Panc1 (cell line): ENCODE measurements at regions not wholly inside any gene's neighbourhood (a gene's known extent, or its start where the extent isn't known, plus 50 kb on each side); places are given as distances from the start of the nearest gene placed in this dataset.
A peak's percentile ranks its signal among the peaks of the same experiment; 100 is the strongest.

ENCODE experiments used
- ATAC-seq: fragments of 200-7000 bp; cut with Tn5 transposase; 2 replicates; pipeline ENCODE4 v1.9.1; 2020; ENCODE audit warnings: mild to moderate bottlenecking, moderate library complexity
- BruUV-seq: library from RNA; stranded (reverse); fragments of 400-500 nt; replicated peaks from 2 replicates; lab custom pipeline; 2021; lab: Mats Ljungman, UMichigan
- CTCF ChIA-PET: fragments of 300-600 bp; sonication (Branson Sonifier 250); formaldehyde crosslinking; loops from one replicate; lab custom pipeline; 2022; ENCODE audit warnings: antibody characterized with exemption; lab: Charles Lee
- POLR2A ChIA-PET: fragments of 300-600 bp; sonication (Branson Sonifier 250); formaldehyde crosslinking; loops from one replicate; lab custom pipeline; 2022; ENCODE audit warnings: antibody characterized with exemption; lab: Charles Lee
- DNase-seq: peaks from one replicate; pipeline ENCODE4 v3.0.0-alpha.2; 2010; ENCODE audit warnings: low read depth, low spot score
- H3K27ac ChIP-seq: 2 replicates; pipeline ENCODE4 v1.5.1; 2011; ENCODE audit warnings: mild to moderate bottlenecking, low read length, inconsistent platforms
- H3K27me3 ChIP-seq: fragments of 200-500 bp; sonication (Bioruptor generic); 2 replicates; pipeline ENCODE4 v1.6.0; 2014; ENCODE audit warnings: low read length, inconsistent platforms; ENCODE audit not compliant: control insufficient read depth, insufficient read depth
- H3K36me3 ChIP-seq: fragments of 200-500 bp; sonication (Bioruptor generic); 2 replicates; pipeline ENCODE4 v1.5.1; 2014; ENCODE audit warnings: inconsistent platforms, mild to moderate bottlenecking, low read length, moderate library complexity; ENCODE audit not compliant: control insufficient read depth, insufficient read depth
- H3K4me1 ChIP-seq: 2 replicates; pipeline ENCODE4 v1.5.1; 2011; ENCODE audit warnings: inconsistent platforms, mild to moderate bottlenecking, low read length, moderate library complexity; ENCODE audit not compliant: control insufficient read depth, insufficient read depth
- H3K4me3 ChIP-seq, 2 experiments: 2 replicates each; pipeline ENCODE4 v1.5.1; 2011 to 2012; ENCODE audit warnings: low read depth in 2 of 2, low read length in 2 of 2, mild to moderate bottlenecking in 2 of 2, inconsistent platforms in 1 of 2, moderate library complexity in 1 of 2
- H3K9me3 ChIP-seq: fragments of 200-500 bp; sonication (Bioruptor generic); 2 replicates; pipeline ENCODE4 v1.5.1; 2014; ENCODE audit warnings: low read depth, mild to moderate bottlenecking, inconsistent platforms, low read length, moderate library complexity; ENCODE audit not compliant: control insufficient read depth, insufficient read depth
- POLR2AphosphoS5 ChIP-seq: IDR thresholded peaks from 2 replicates; pipeline ENCODE4 v1.6.1; 2012; ENCODE audit warnings: mild to moderate bottlenecking, low read depth, low read length, moderate library complexity
- SIN3A ChIP-seq: IDR thresholded peaks from 2 replicates; pipeline ENCODE4 v1.6.1; 2012; ENCODE audit warnings: low read depth, mild to moderate bottlenecking, low read length, moderate library complexity, borderline replicate concordance; ENCODE audit not compliant: insufficient read depth
- TCF7L2 ChIP-seq: IDR thresholded peaks from 2 replicates; pipeline ENCODE4 v1.6.1; 2011; ENCODE audit warnings: mild to moderate bottlenecking, low read depth, low read length, inconsistent platforms
- in situ Hi-C: cut with HindIII; loops from 2 replicates; pipeline ENCODE4 v1.10.0; 2016; ENCODE audit warnings: low sequenced_read_pairs, low pct_unique_long_range_greater_than_20kb
- intact Hi-C: fragments of 100-400 bp; cut with micrococcal nuclease; formaldehyde crosslinking; loops from one replicate; pipeline ENCODE4 v1.10.0; 2022; ENCODE audit not compliant: unreplicated experiment
- TF ChIP-seq, protein P1 (sequence below): fragments of 450-650 bp; IDR thresholded peaks from 2 replicates; pipeline ENCODE4 v1.5.1; 2017; ENCODE audit warnings: mild to moderate bottlenecking
- TF ChIP-seq, protein P2 (sequence below), 2 experiments: IDR thresholded peaks; 2 replicates each; pipeline ENCODE4 v1.6.1; 2011 to 2012; ENCODE audit warnings: low read depth in 2 of 2, control low read depth in 1 of 2, low read length in 1 of 2, mild to moderate bottlenecking in 1 of 2, moderate library complexity in 1 of 2; ENCODE audit not compliant: insufficient read depth in 1 of 2

DNA sequence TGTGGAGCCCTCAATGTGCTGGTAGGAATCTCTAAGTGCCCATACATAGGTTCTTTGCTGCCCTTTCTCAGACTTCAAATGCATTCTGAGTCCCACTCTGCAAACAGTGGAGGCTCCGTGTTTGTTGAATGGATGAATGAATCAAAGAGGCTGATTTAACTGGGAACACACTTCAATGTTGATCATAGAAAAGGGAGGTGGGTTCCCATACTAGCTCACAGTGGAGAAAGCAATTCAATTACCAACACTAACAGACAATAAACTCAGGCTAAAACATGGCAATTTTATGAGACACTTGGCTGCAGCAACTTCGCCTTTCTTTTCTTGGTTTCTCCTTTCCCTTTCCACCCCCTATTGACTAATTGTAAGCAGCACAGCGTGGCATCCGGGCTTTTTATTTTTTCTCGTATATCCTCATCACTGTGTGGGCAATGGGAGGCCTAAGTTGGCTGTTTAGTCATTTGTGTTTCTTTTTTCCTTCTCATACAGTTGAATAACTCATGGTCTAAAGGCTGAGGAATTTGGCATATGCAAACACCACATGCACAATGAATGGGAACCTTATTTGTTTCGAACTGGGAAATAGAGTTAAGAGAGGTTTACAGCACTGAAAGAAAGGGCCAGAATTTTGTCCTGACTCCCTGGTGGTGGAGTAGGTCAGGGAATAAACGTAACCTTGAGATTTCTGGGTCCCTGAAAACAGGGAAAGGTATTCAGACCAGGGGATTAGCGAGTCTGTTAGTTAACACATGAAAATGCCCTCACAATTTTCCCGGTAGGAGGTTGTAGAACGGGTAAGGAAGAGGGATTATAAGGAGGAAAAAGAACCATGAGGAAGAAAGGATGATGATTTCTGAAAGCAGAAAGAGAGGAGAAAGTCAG is 858.5 kb downstream of the KCNMA1 start:
- Histone ChIP-seq H3K27ac (no peak overlapping the region), H3K9me3 (no peaks in the 10 kb centered on the region; the same call in 1 of the 2 replicates), H3K36me3 (no peaks in the 10 kb centered on the region), H3K4me3 (no peak overlapping the region), H3K4me1 (no peaks in the 10 kb centered on the region), H3K27me3 (peaks cover 11% of the 10 kb centered on the region; the same call in 1 of the 2 replicates)
- POLR2A ChIA-PET = no interaction called here
- CTCF ChIA-PET = no interaction called here
- DNase-seq (no peak), ATAC-seq (no peak)
- TF ChIP-seq POLR2AphosphoS5 = no peak
- TF ChIP-seq, protein P1, sequence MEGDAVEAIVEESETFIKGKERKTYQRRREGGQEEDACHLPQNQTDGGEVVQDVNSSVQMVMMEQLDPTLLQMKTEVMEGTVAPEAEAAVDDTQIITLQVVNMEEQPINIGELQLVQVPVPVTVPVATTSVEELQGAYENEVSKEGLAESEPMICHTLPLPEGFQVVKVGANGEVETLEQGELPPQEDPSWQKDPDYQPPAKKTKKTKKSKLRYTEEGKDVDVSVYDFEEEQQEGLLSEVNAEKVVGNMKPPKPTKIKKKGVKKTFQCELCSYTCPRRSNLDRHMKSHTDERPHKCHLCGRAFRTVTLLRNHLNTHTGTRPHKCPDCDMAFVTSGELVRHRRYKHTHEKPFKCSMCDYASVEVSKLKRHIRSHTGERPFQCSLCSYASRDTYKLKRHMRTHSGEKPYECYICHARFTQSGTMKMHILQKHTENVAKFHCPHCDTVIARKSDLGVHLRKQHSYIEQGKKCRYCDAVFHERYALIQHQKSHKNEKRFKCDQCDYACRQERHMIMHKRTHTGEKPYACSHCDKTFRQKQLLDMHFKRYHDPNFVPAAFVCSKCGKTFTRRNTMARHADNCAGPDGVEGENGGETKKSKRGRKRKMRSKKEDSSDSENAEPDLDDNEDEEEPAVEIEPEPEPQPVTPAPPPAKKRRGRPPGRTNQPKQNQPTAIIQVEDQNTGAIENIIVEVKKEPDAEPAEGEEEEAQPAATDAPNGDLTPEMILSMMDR = 0 out of 2 replicates have a peak, but pooled peaks have one; percentile 5
- TF ChIP-seq, protein P2, sequence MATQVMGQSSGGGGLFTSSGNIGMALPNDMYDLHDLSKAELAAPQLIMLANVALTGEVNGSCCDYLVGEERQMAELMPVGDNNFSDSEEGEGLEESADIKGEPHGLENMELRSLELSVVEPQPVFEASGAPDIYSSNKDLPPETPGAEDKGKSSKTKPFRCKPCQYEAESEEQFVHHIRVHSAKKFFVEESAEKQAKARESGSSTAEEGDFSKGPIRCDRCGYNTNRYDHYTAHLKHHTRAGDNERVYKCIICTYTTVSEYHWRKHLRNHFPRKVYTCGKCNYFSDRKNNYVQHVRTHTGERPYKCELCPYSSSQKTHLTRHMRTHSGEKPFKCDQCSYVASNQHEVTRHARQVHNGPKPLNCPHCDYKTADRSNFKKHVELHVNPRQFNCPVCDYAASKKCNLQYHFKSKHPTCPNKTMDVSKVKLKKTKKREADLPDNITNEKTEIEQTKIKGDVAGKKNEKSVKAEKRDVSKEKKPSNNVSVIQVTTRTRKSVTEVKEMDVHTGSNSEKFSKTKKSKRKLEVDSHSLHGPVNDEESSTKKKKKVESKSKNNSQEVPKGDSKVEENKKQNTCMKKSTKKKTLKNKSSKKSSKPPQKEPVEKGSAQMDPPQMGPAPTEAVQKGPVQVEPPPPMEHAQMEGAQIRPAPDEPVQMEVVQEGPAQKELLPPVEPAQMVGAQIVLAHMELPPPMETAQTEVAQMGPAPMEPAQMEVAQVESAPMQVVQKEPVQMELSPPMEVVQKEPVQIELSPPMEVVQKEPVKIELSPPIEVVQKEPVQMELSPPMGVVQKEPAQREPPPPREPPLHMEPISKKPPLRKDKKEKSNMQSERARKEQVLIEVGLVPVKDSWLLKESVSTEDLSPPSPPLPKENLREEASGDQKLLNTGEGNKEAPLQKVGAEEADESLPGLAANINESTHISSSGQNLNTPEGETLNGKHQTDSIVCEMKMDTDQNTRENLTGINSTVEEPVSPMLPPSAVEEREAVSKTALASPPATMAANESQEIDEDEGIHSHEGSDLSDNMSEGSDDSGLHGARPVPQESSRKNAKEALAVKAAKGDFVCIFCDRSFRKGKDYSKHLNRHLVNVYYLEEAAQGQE (IDR thresholded peaks at IDR 0.05; ENCODE audit: insufficient read depth in 1 of 2, low read depth in 2 of 2, low read length in 1 of 2) = no peak
- no peak for TF ChIP-seq SIN3A
- TF ChIP-seq TCF7L2 = no peak
- in situ Hi-C loops = no loop called here
- intact Hi-C loops = no loop called here
- no TSS peak for BruUV-seq

DNA sequence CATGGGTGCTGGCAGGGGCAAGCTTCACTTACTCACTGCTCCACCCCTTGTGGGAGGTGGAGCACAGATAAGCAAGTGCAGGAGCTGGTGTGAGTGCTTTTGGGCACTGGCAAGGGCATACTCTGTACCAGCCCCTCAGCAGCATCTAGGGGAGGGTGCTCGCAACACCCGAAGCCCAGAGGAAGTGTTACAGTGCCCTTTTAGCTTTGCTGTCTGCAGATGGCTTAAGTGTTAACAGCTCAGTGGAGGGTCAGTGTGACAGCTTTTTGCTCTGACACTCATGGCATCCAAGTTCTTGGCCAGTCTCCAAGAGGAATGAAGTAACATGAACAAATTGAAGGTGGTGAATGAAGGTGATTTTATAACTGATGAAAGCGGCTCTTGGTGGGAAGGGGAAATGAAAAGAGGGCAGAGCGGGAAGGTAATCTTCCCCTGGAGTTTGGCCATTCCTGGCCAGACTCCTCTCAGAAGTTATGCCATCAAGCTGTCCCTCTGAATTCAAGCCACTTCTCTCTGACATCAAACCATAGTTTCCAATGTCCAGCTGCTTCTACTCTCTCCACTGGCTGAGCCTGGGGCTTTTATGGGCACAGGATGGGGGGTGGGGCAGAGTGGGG is 862.5 kb downstream of the KCNMA1 start:
- TF ChIP-seq, protein P2 (IDR thresholded peaks at IDR 0.05; ENCODE audit: insufficient read depth in 1 of 2, low read depth in 2 of 2, low read length in 1 of 2) = no peak
- TF ChIP-seq POLR2AphosphoS5 = no peak
- no peak for TF ChIP-seq TCF7L2
- TF ChIP-seq SIN3A = no peak
- TF ChIP-seq, protein P1 = no peak
- DNase-seq = no peak
- Histone ChIP-seq H3K27me3 (peaks cover 1% of the 10 kb centered on the region; the same call in 1 of the 2 replicates), H3K27ac (no peak overlapping the region), H3K9me3 (no peaks in the 10 kb centered on the region; the same call in 1 of the 2 replicates), H3K4me1 (no peaks in the 10 kb centered on the region), H3K36me3 (no peaks in the 10 kb centered on the region), H3K4me3 (no peak overlapping the region)
- in situ Hi-C loops (no loop called here), intact Hi-C loops (no loop called here)
- no peak for ATAC-seq
- POLR2A ChIA-PET = no interaction called here
- CTCF ChIA-PET = no interaction called here
- no TSS peak for BruUV-seq
